Activated T-helper 2 cell treated with anti-CD3 and anti-CD28 coated beads, Interferon-gamma antibody, Interleukin-2, Interleukin-4, amounts not matched to agents 10 μg/mL and 5 μg/mL and 100 μg/mL, durations not matched to agents 14 hours and 24 hours and 36 hours (primary cell): ENCODE measurements at regions not wholly inside any gene's neighbourhood (a gene's known extent, or its start where the extent isn't known, plus 50 kb on each side); places are given as distances from the start of the nearest gene placed in this dataset.

Experiments
- DNase-seq: peaks from one replicate; pipeline ENCODE4 v3.0.0; 2021; ENCODE audit warnings: low spot score
- H3K27ac Mint-ChIP-seq: one replicate; pipeline ENCODE4 v1.8.0; 2021; ENCODE audit warnings: mixed read lengths
- H3K27me3 Mint-ChIP-seq: one replicate; pipeline ENCODE4 v1.8.0; 2021; ENCODE audit warnings: low read depth, mixed read lengths
- H3K36me3 Mint-ChIP-seq: one replicate; pipeline ENCODE4 v1.8.0; 2021; ENCODE audit warnings: low read depth, mixed read lengths
- H3K4me1 Mint-ChIP-seq: one replicate; pipeline ENCODE4 v1.8.0; 2021; ENCODE audit warnings: low read depth, mixed read lengths
- H3K4me3 Mint-ChIP-seq: one replicate; pipeline ENCODE4 v1.8.0; 2021; ENCODE audit warnings: low read depth, mild to moderate bottlenecking, moderate library complexity, mixed read lengths
- H3K9me3 Mint-ChIP-seq: one replicate; pipeline ENCODE4 v1.8.0; 2021; ENCODE audit warnings: mixed read lengths
- intact Hi-C: fragments of 100-400 bp; cut with micrococcal nuclease; formaldehyde crosslinking; loops from one replicate; pipeline ENCODE4 v1.15.1; 2023

DNA sequence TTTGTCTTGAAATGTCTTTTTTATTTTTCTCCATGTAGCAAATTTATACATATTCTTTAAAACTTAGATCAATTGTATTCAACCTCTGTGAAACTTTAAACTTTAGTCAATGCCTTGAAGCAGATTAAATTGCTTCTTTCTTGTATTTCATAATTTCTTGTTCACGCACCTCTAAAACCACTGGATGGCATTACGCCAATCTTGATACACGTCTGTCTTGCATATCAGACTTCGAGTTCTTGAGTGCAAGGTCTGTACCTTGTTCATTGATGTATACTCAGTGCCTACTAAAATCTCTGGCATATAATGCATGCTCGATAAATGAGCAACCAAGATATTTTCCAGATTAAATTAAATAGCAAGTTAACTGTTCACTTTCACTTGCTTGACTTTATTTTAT is 236.8 kb downstream of the CASP12 start:
- H3K27me3 Mint-ChIP-seq: peaks cover 3% of the 10 kb centered on the region
- H3K36me3 Mint-ChIP-seq: no peaks in the 10 kb centered on the region
- intact Hi-C loops: no loop called here
- DNase-seq: no peak
- peaks cover 6% of the 10 kb centered on the region for H3K9me3 Mint-ChIP-seq
- peaks cover 24% of the 10 kb centered on the region for H3K4me1 Mint-ChIP-seq
- H3K27ac Mint-ChIP-seq: no peak overlapping the region
- no peak overlapping the region for H3K4me3 Mint-ChIP-seq

DNA sequence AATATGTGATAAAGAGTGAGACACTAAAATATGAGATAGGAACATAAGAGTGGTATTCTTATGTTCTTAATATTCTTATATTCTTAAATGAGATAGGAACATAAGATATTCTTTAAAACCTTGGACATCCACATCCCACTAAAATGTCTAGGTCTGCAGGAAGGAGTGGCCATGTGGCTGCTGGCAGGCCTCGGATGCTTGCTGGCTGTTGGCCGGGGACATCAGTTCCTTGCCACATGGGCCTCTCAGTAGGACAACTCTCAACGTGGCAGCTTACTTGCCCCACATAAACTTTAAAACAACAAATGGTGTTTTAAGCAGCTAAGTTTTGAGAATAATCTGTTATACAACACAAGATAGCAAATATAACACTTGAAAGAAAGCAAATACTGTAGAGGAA is 240.1 kb downstream of the CASP12 start:
- intact Hi-C loops: no loop called here
- Mint-ChIP-seq H3K4me1 (peaks cover 38% of the 10 kb centered on the region), H3K36me3 (no peaks in the 10 kb centered on the region)

DNA sequence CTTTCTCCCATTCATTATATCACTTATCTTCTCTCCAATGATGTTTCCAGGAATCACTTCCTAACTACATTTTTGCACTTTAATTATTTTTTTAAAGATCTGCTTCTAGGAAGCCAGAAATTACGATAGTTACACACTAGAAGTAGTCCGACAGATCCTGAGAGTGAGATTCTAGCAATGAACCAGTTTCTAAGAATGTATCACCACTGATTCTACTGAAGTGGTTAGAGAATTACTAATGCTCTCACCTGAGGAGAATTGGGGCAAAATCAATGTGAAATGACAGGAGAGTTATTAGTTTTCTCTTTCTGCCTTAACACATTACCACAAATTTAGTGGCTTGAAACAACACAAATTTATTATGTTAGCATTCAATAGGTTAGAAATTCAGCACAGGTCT is 241.2 kb downstream of the CASP12 start:
- DNase-seq: no peak
- no peaks in the 10 kb centered on the region for H3K27me3 Mint-ChIP-seq
- peaks cover 42% of the 10 kb centered on the region for H3K4me1 Mint-ChIP-seq
- H3K9me3 Mint-ChIP-seq: peaks cover 6% of the 10 kb centered on the region
- no peak overlapping the region for H3K4me3 Mint-ChIP-seq
- no peaks in the 10 kb centered on the region for H3K36me3 Mint-ChIP-seq
- no peak overlapping the region for H3K27ac Mint-ChIP-seq
- intact Hi-C loops: loop anchor here (1.0 to 2.0 kb wide), 4 partner anchors 12 to 49 kb away; no protein-coding TSS in a partner anchor

More for the DNA sequence above, 240.1 kb downstream of the CASP12 start:
- Mint-ChIP-seq H3K4me3 (no peak overlapping the region), H3K27me3 (no peaks in the 10 kb centered on the region), H3K27ac (no peak overlapping the region), H3K9me3 (peaks cover 6% of the 10 kb centered on the region)
- no peak for DNase-seq

DNA sequence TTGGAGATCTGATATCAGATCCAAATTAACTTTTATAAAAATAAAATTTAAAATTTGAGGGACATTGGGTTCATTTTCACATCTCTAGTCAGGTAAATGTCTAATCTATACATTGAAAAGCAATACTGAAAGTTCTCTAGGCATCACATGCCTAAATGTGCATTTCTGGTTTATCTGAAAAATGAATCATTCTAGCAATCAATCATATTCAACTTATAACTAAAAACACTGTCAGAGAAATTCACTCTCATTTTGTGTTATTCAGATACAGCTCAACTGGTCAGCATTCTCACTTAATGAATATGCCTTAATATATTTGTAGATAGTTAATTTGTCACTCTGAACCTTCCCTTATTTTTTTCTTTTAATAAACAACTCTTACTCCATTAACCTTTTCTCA is 243.2 kb downstream of the CASP12 start:
- H3K27me3 Mint-ChIP-seq: no peaks in the 10 kb centered on the region
- H3K27ac Mint-ChIP-seq: no peak overlapping the region
- H3K4me1 Mint-ChIP-seq: peaks cover 41% of the 10 kb centered on the region
- no peak overlapping the region for H3K4me3 Mint-ChIP-seq
- H3K9me3 Mint-ChIP-seq: peaks cover 17% of the 10 kb centered on the region
- DNase-seq: no peak
- intact Hi-C loops: no loop called here
- peaks cover 7% of the 10 kb centered on the region for H3K36me3 Mint-ChIP-seq

DNA sequence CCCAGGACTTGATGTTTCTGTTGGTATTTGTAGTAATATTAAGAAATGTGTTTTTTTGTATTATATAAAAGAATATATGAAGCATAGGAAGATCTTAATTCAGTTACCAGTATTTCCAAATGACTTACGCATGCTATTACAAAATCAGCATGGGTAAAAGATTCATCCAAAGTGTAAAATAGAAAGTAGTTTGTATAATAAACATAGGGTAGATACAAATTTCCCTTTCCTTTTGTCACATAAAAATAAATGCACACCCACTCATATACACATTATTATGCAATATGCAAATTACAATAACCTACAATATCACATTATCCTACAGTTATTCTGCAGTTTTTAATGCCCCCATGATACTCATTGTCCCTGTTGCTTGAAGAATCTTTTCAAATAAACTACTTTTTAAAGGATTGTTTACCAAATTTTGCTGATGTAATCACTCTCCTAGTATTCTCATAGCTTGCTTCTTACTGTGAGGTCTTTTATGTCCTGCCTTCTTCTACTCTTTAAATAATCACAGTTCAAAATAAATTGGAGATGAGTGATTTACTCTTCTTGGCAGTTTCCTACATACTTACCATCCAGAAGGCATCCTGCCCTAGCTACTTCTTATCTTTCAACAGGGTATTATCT is 244.0 kb downstream of the CASP12 start:
- intact Hi-C loops: no loop called here
- H3K36me3 Mint-ChIP-seq: peaks cover 11% of the 10 kb centered on the region
- DNase-seq: no peak

DNA sequence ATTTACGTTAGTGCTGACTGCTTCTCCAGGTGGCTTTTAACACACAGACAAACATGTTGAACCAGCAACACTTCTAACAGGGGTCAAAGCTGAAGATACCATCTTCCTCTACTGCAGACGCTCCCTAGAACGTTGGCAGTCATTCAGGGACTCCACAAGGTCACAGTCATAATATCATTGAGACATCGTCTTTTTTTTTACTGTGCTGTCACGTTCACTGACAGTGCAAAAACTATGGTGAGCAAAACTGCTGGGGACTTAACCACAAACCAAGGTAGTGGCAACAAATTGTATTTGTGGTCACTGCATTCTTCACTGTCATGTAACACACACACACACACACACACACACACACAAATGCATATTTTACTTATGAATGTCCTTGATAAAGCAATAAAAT is 244.9 kb downstream of the CASP12 start:
- peaks cover 11% of the 10 kb centered on the region for H3K36me3 Mint-ChIP-seq
- H3K4me1 Mint-ChIP-seq: peaks cover 46% of the 10 kb centered on the region
- H3K27ac Mint-ChIP-seq: no peak overlapping the region
- H3K4me3 Mint-ChIP-seq: no peak overlapping the region
- intact Hi-C loops: no loop called here
- peaks cover 14% of the 10 kb centered on the region for H3K9me3 Mint-ChIP-seq
- DNase-seq: peak; percentile 10
- H3K27me3 Mint-ChIP-seq: no peaks in the 10 kb centered on the region

More for the DNA sequence above, 244.0 kb downstream of the CASP12 start:
- Mint-ChIP-seq H3K27me3 (no peaks in the 10 kb centered on the region), H3K27ac (no peak overlapping the region), H3K4me1 (peaks cover 43% of the 10 kb centered on the region), H3K9me3 (peaks cover 14% of the 10 kb centered on the region), H3K4me3 (no peak overlapping the region)

DNA sequence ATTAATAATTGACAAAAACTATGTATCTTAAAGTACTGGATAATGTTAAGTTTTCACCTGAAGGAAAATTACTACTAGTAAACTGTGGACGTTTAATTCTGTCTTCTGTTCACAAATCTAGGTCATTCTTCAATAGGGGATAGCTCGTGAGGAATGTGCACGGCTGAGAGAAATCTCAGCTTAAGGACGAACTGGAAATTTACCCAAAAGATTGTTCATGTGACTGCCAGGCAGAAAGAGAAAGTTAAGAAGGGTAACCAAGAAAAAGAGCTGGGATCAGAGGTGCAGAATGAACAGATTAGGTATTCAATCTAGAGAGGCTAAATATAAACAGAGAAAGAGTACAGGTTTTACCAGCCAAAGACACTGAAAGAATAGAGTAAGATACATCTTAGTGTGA is 245.3 kb downstream of the CASP12 start:
- no peak for DNase-seq
- Mint-ChIP-seq H3K27me3 (no peaks in the 10 kb centered on the region), H3K4me3 (no peak overlapping the region), H3K9me3 (peaks cover 14% of the 10 kb centered on the region), H3K27ac (peak overlapping the region; percentile 29), H3K36me3 (peaks cover 11% of the 10 kb centered on the region), H3K4me1 (peaks cover 46% of the 10 kb centered on the region)
- intact Hi-C loops: no loop called here

DNA sequence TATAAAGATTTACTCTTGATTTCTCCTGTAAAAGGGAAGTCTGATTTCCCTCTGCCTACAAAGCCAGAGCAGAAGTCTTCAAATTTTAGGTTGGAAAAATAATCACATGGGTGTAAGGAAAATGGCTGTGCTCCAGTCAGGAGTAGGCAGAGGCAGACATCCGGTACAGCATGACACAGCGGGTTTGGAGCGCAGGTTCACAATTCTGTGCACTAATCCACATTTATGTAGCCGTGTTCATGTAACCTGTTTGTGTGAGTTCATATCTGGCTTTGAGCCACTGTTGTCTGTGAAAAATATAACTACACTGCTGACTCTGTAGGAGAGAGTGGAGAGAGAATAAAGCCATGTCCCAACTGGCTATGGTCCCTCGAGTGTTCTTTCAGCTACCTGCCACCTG is 248.0 kb downstream of the CASP12 start:
- Mint-ChIP-seq H3K9me3 (peaks cover 14% of the 10 kb centered on the region), H3K4me3 (no peak overlapping the region), H3K36me3 (peaks cover 11% of the 10 kb centered on the region), H3K27me3 (no peaks in the 10 kb centered on the region), H3K4me1 (peaks cover 27% of the 10 kb centered on the region), H3K27ac (no peak overlapping the region)
- DNase-seq: no peak
- intact Hi-C loops: no loop called here

DNA sequence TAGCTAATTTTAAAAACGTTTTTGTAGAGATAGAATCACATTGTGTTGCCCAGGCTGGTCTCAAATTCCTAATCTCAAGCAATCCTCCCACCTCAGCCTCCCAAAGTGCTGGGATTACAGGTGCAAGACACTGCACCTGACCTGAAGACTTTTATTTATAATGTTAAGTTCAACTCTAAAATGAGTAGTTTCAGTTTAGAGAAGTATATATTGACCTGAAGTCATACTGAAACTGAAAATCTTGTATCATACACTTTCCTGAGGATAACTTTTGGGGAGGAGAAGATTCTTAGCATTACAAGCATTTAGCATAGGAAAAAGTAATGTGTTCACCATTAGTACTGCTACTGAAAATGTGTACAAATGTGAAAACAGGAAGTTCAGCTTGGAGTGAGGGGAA is 249.3 kb downstream of the CASP12 start:
- no peak overlapping the region for H3K4me3 Mint-ChIP-seq
- peaks cover 19% of the 10 kb centered on the region for H3K4me1 Mint-ChIP-seq
- H3K36me3 Mint-ChIP-seq: peaks cover 11% of the 10 kb centered on the region
- no peak overlapping the region for H3K27ac Mint-ChIP-seq
- no peaks in the 10 kb centered on the region for H3K27me3 Mint-ChIP-seq
- peaks cover 14% of the 10 kb centered on the region for H3K9me3 Mint-ChIP-seq
- DNase-seq: no peak
- intact Hi-C loops: no loop called here

DNA sequence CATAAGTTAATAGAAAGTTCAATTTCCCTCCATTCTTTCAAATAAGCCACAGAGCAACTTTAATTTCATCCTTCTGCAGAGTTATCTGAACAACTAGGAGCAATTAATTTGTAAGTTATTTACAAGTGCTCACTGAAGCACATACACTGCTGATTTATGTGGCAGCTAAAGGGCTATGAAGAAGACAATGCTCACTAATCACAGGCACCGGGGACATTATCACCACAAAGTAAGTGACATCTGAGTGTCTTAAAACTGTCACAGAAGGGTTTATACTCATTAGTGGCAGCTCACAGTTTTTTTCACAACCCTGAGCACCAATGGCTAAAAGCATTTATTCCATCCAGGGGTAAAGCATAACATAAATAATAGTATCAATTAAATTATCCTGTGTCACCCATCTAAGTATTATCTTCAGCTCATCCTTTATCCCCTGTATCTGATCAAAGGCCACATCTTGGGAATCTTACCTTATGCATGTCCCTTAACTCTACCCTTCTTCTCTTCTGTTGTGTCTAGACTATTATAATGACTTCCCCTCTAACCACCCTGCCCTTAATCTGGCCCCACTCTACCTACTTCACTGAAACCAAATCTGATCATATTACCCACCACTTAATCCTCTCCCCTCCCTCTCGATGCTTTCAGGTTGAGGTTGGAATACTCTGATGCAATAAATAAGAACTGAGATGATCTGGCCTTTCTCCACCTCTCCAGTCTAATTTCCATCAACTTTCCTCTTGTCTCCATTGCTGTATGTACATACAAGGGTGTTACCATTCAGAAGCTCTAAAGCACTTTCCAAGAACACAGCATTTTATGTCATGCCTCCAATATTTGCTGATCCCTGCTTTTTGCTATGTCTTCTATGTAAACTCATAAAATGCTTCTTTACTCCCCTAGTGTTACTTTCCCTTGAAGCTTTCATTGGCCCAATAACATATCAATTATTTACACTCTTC is 252.7 kb downstream of the CASP12 start:
- Mint-ChIP-seq H3K4me3 (no peak overlapping the region), H3K27ac (no peak overlapping the region), H3K27me3 (no peaks in the 10 kb centered on the region), H3K36me3 (peaks cover 7% of the 10 kb centered on the region), H3K4me1 (peaks cover 8% of the 10 kb centered on the region), H3K9me3 (peaks cover 13% of the 10 kb centered on the region)
- no peak for DNase-seq
- intact Hi-C loops: no loop called here

DNA sequence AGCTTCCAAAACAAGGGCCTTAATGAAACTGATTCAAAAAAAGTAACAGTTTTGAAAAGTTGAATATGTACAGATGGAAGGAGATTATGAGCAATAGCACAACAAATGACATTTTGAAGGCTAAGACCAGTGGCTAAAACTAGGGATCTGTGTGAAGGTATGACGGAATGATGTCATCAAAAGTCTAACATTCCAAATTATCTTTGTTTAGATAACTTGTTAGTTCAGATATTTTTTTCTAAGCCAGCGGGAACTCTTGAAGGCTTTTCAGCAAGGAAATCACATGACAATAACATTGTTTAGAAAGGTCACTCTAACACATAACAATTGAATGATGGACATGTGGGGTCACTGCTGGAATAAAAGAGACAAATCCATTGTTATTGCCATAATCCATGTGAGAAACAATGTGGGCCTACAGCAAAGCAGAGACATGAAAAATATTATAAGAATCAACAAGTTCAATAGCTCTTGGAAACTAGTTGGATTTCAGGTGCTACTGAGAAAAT is 260.5 kb downstream of the CASP12 start:
- Mint-ChIP-seq H3K27me3 (no peaks in the 10 kb centered on the region), H3K4me3 (no peak overlapping the region), H3K4me1 (peaks cover 5% of the 10 kb centered on the region), H3K27ac (no peak overlapping the region), H3K36me3 (no peaks in the 10 kb centered on the region), H3K9me3 (peaks cover 5% of the 10 kb centered on the region)
- intact Hi-C loops: no loop called here
- no peak for DNase-seq

DNA sequence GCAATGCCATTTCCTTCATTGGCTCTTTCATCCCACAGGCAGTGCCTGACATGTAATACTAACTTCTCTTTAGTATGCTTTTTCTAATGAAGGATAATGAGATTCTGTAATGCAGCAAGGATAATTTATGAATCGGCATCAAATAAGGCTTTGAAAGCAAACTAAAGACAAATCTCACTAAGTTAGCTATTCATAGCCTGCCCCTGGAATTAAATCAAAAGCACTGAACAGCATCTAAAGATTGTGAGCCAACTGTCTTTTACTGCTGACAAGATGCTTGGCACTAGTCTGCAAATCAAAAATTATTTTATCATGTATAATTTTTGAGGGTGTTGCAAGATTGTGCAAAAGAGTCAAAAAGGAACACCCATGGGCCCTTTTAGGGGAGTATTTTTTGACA is 265.0 kb downstream of the CASP12 start:
- Mint-ChIP-seq H3K36me3 (no peaks in the 10 kb centered on the region), H3K4me3 (no peak overlapping the region), H3K27me3 (no peaks in the 10 kb centered on the region), H3K9me3 (no peaks in the 10 kb centered on the region), H3K27ac (no peak overlapping the region), H3K4me1 (peaks cover 5% of the 10 kb centered on the region)
- no peak for DNase-seq
- intact Hi-C loops: no loop called here

DNA sequence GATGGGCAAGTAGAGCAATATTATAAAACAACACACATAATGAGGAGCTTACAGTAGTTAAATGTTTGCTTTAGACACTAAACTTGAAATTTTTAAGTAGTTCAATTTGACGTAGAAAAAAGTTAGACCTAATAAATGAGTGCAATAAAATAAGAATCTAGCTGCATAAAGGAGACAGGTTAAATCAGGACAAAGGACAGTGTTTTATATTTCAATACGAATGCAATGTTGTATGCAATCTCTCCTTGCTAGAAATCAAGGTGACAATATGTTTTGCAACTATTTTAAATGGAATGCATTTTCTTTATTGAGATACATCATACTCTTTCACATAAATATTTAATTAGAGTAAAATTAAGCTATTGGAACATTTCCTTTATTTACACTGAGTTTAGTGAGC is 267.9 kb downstream of the CASP12 start:
- H3K9me3 Mint-ChIP-seq: no peaks in the 10 kb centered on the region

More for the DNA sequence above, 267.9 kb downstream of the CASP12 start:
- H3K27me3 Mint-ChIP-seq: no peaks in the 10 kb centered on the region
- no peak overlapping the region for H3K27ac Mint-ChIP-seq
- no peaks in the 10 kb centered on the region for H3K36me3 Mint-ChIP-seq
- intact Hi-C loops: no loop called here
- no peak for DNase-seq
- H3K4me1 Mint-ChIP-seq: no peaks in the 10 kb centered on the region
- no peak overlapping the region for H3K4me3 Mint-ChIP-seq
